ENCODE measurements at regions not wholly inside any gene's neighbourhood (a gene's known extent, or its start where the extent isn't known, plus 50 kb on each side); places are given as distances from the start of the nearest gene placed in this dataset.
"Not testable (repeated sequence)": the region's sequence is repeated elsewhere in the genome, so short reads cannot be mapped to it uniquely, and the experiment has no call there.

GRCh38 chr15:88994286-88994685 lies 81.1 kb upstream of the MFGE8 start:
- no peak overlapping the region for H3K27ac ChIP-seq
- no peak for TF ChIP-seq ZFX (IDR thresholded peaks at IDR 0.05)

DNA sequence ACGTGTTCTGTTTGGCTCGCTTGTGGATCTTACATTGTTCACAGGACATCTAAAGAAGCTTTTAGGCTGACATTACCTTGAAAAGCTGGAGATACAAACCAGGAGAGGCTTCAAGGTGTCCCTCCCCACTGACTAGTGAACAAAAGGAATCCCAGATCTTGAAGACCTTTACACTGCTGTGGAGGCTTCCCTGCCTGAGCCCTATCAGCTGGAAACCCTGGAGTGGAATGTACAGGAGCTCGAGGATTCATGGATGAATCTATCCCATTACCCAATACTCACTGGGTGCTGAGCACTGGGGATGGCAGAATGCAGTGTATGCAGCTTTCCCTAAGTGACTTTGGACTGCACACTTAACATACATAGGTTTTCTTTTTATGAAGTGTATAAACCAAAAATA lies 82.3 kb upstream of the MFGE8 start:
- TF ChIP-seq, protein P1, sequence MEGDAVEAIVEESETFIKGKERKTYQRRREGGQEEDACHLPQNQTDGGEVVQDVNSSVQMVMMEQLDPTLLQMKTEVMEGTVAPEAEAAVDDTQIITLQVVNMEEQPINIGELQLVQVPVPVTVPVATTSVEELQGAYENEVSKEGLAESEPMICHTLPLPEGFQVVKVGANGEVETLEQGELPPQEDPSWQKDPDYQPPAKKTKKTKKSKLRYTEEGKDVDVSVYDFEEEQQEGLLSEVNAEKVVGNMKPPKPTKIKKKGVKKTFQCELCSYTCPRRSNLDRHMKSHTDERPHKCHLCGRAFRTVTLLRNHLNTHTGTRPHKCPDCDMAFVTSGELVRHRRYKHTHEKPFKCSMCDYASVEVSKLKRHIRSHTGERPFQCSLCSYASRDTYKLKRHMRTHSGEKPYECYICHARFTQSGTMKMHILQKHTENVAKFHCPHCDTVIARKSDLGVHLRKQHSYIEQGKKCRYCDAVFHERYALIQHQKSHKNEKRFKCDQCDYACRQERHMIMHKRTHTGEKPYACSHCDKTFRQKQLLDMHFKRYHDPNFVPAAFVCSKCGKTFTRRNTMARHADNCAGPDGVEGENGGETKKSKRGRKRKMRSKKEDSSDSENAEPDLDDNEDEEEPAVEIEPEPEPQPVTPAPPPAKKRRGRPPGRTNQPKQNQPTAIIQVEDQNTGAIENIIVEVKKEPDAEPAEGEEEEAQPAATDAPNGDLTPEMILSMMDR (conservative IDR thresholded peaks at IDR 0.05): no peak
- no peak for TF ChIP-seq ZFX (IDR thresholded peaks at IDR 0.05)
- no peak overlapping the region for H3K27ac ChIP-seq

- TF ChIP-seq, protein P1 (conservative IDR thresholded peaks at IDR 0.05): no peak
- TF ChIP-seq ZFX (IDR thresholded peaks at IDR 0.05): no peak
- H3K27ac ChIP-seq: no peak overlapping the region
These were observed 84.4 kb upstream of the MFGE8 start for GRCh38 chr15:88997531-88997930.

DNA sequence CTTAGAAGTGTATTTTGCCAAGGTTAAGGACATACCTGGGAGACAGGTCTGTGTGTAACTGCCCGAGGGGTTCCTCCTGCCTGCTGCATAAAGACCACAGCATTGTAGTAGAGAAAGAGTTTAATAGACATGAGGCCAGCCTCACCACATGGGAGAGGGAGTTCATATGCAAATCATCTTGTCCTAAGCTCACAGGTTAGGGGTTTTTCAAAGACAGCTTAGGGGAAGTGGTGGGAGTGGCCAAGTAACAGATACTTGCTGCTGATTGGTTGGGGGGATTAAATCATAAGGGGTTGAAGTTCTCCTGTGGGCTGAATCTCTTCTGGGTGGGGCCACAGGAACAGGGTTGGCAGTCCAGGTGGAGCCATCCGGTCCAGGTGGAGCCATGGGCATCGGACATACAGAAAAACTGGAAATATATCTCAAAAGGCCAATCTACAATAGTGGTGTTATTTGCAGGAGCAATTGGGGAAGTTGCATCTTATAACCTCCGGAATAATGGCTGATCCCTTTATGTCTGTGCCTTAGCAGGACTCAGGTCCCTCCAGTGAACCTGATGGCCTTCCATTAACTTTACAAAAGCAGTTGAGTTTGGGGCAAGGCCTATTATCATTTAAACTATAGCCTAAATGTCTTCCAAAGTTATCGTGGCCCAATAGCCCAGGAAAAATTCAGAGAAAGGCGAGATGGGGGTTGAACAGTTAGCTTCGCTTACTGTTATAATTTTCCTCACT lies 86.0 kb upstream of the MFGE8 start:
- TF ChIP-seq, protein P1 (conservative IDR thresholded peaks at IDR 0.05): no peak
- no peak for TF ChIP-seq ZFX (IDR thresholded peaks at IDR 0.05)
- H3K27ac ChIP-seq: no peak overlapping the region

DNA sequence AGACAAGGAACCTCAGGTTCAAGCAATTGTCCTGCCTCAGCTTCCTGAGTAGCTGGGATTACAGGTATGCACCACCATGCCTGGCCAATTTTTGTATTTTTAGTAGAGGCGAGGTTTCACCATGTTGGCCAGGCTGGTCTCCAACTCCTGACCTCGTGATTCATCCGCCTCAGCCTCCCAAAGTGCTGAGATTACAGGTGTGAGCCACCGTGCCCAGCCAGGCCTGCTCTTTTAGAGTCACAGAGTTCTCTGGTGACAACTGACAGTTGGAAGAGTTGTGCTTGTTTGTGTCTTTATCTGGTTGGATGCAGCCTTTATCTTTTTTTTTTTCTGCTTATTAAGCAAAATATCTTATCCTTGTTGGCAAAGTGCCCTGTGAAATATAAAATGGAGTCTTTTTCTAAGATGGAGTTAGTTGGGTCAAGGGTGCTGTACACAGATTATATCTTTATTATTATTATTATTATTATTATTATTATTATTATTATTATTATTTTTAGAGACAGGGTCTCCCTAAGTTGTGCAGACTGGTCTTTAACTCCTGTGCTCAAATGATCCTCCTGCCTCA lies 86.5 kb upstream of the ABHD2 start:
- H3K27ac ChIP-seq: not testable (repeated sequence)

- no peak for TF ChIP-seq ZFX (IDR thresholded peaks at IDR 0.05)
- TF ChIP-seq, protein P1 (conservative IDR thresholded peaks at IDR 0.05): no peak
- H3K27ac ChIP-seq: no peak overlapping the region
These were observed 85.9 kb upstream of the ABHD2 start for GRCh38 chr15:89002281-89002761.

DNA sequence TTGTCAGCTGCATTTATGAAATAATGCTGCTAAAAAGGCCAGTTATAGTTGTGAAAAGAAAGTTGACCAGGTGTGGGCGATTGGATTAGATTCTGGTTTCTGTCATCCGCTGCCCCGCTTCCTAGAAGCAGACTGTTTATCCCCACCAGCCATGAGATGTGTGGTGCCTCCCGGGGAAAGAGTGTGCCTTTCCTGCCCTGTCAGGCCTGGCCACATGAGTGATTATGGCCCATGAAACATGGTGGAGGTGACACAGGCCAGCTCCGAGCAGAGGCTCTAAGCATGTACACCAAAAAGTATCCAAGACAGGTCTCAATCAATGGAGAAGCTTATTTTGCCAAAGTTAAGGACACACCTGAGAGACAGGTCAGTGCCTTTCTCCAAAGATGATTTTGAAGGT lies 85.4 kb upstream of the ABHD2 start:
- H3K27ac ChIP-seq: no peak overlapping the region
- TF ChIP-seq, protein P1 (conservative IDR thresholded peaks at IDR 0.05): no peak
- no peak for TF ChIP-seq ZFX (IDR thresholded peaks at IDR 0.05)

DNA sequence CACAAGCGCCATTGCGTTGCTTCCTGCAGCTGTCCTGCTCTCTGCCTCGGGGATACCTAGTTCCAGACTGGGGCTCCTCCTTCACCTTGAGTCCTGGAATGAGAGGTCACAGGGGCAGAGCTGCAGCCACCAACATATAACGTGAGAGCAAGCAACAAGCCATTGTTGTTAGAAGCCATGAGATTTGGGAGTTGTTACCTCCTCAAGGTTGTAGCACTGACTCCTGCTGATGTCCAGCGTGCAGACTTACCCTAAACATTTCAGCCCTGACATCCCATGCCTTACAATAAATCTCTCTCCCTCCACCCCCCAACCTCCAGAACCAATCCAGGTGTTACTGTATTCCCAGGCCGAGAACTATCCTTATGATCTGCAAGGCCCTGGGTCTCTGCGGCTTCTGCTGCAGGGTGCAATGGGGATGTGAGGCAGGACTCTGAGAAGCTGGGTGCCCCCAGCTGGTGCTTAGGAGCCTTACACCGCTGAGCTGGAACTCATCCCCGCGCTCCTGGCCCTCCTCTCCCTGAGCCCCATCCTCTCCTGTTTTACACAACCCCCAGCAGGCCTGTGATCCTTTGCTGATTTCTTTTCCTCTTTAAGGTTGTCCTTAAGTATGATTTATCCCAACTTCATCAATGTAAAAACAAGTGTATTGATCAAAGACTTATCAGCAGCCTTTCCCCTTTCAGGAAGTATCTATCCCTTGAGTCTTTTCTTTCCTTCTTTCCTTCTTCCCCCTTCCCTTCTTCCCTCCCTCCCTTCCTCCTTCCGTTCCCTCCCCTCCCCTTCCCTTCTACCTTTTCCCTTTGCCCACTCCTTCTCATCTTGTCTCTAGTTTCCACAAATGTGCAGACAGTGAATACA lies 84.2 kb upstream of the ABHD2 start:
- no peak overlapping the region for H3K27ac ChIP-seq
- TF ChIP-seq ZFX (IDR thresholded peaks at IDR 0.05): no peak
- TF ChIP-seq, protein P1 (conservative IDR thresholded peaks at IDR 0.05): no peak
